NCI-H446 treated with DMSO at 0.1 percent for 48 hours (cell line): ENCODE measurements at regions not wholly inside any gene's neighbourhood (a gene's known extent, or its start where the extent isn't known, plus 50 kb on each side); places are given as distances from the start of the nearest gene placed in this dataset.
"Not testable (repeated sequence)": the region's sequence is repeated elsewhere in the genome, so short reads cannot be mapped to it uniquely, and the experiment has no call there.

Experiments
- DNase-seq: peaks from one replicate; lab custom pipeline; 2025; lab: John Stamatoyannopoulos, UW

DNA sequence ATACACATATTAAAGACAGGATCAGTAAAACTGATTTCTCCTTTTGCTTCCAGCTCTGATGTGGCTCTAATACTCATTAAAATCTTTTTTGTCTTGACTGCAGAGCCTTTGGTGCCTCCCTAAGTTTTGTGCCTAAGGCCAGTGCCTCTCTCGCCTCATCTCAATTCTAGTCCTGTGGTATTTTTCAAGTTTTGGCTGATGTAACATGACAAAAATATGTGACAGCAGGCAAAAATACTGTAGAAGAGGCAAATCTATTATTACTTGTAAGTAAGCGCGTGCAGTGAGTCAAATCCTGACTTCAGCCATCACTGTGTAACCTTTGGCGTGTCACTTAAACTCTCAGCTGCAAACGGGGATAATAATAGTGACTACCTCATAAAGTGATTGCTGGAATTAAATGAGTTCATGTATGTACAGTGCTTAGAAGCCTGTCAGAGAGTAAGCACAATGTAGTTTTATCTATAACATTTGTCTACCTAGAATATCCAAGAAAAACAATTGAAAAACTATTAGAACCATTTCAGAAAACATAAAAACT is 74.0 kb downstream of the MAB21L3 start:
- no peak for DNase-seq

DNA sequence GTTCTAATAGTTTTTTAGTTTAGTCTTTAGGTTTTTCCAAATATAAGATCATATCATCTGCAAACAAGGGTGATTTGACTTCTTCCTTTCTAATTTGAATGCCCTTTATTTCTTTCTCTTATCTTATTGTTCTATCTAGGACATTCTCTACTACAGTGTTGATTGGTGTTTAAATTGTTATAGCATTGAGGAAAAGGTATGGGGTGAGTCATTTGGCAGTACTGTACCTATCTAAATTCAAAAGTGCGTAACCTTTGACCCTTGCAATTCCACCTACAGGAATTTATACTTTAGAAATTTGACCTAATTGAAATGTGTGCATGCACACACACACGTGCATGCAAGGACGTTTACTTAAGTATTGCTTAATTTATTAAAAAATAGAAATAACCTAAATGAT is 78.3 kb downstream of the MAB21L3 start:
- no peak for DNase-seq

DNA sequence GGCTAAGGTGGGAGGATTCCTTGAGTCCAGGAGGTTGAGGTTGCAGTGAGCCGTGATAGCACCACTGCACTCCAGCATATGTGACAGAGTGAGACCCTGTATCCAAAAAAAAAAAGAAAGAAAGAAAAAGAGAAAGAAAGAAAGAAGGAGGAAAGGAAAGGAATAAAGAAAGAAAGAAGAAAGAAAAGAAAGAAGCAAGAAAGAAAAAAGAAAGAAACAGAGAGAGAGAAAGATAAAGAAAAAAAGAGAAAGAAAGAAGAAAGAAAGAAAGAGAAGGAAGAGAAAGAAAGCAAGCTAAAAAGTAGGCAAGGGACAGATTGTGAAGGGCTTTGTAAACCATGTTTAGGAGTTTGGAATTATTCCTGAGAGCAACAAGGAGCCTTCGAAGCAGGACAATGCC is 80.1 kb downstream of the MAB21L3 start:
- no peak for DNase-seq

DNA sequence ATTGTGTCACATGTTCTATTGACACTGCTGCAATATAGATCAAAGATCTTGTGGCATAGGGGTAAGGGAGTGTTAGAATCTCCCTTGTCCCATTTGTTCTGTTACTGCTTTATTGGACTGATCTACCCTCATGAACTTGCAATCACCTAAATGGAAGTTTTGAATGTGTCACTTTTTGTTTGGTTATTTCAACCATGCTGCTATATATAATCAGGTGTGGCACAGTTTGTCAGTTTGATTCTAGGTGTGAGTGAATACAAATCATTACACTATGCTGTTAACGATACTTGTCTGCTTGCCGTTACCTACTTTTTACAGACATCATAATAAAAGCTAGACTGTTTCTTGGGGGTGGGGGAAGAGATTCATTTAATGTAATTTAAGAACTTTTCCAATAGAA is 82.6 kb downstream of the MAB21L3 start:
- DNase-seq, result no peak

DNA sequence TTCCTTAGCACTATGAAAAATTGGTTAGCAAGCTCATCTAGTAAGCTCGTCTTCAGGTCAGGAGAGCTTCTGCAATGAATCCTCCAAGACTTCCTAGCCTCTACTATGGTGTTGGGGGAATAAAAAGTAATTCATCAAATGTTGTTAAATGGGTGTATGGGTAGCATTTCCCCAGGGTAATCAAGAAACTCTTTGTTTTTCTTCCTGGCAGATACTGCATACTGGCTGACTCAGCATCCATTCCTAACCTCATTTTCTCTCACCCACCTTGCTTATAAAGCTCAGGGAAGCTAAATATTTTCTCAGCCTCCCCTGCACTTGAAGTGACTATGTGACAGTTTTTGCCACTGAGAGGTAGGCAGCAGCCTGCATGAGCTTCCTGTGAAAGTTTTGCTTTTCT is 83.4 kb downstream of the MAB21L3 start:
- no peak for DNase-seq

DNA sequence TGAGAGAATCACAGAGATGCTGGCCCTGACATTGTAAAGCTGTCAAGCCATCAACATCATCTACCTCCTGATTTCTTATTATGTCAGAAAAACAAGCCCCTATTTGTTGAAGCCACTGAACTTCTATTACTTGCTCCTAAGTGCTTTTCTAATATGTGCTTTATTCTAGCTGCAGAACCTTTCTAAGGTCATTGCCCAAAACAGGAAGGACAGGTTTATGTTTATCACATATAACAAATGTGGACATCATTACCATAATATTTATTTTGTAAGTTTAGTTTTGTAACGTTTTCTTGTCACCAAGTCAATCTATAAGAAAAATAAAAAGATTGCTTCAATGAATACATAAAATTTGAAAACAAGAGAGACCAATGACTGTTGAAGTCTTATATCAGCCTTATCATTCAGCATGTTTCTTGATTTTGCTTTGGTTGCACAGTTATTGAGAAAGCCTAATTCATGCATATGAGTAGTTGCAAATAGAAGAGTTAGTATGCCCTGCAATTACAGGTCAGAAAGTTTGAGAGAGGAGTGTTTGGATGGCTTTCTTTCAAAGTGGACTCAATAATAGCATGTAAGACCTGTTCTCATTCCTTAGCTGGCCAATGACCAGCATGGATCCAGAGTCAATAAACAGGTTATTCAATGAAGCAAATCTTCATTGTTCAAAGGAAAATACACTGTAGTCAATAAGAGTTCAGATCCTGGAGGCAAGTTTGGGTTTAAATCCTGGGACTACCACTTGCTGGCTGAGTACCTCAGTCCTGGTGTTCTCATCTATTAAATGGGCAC is 84.1 kb downstream of the MAB21L3 start:
- no peak for DNase-seq

DNA sequence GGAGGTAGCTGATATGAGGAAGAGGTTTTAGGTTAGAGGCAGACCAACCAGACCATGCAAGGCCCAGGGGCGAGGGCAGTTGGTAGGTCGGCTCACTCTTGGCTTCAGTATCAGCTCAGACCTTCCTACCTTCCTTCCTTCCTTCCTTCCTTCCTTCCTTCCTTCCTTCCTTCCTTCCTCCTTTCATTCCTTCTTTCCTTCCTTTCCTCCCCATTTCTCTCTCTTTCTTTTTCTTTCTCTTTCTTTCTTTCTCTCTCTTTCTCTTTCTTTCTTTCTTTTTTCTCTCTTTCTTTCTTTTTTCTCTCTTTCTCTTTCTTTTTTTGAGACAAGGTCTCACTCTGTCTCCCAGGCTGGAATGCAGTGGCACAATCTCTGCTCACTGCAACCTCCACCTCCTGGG is 89.1 kb downstream of the MAB21L3 start:
- DNase-seq, result not testable (repeated sequence)

DNA sequence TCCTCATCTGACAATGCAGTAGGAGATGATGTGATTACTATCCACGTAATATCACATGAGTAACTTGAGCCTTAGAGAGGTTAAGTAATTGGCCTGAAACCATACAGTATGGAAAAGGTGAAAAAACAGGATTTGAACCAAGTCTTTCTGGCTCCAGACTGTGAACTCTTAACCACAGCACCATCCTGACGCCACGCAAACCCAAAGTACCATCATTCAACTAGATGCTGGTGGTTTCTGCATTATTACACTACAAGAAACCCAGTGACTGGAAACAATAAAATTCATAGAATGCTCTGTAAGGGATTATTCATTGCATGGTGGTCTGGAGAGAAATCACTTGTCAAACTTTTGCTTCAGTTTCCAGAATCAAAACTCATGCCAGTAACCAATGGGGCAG is 90.7 kb downstream of the MAB21L3 start:
- DNase-seq, result no peak

DNA sequence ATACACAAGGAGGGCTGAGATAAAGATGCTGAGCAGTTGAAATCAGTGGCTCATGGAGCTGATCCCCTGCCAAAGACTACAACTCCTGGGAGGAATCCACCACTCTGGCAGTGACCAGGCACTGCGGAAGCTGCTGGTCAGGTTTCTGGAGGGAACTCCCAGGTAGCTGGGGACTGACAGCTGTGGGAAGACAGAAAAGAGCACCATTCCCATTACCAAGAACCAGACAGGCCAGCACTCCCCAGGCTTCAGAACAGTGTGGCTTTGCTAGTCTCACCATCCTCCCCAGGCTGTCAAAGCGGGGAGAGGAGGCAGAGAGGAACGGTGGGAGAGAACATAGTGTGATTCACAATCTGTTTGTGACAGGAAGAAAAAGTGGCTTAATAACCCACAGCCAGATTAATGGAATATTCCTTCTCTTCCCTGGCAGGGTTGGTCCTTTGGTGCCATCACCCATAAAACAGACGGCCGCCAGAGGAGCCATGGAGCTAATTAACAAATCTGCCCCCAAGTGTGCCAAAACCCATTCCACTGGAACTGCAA is 92.1 kb downstream of the MAB21L3 start:
- DNase-seq, result peak; percentile 41

DNA sequence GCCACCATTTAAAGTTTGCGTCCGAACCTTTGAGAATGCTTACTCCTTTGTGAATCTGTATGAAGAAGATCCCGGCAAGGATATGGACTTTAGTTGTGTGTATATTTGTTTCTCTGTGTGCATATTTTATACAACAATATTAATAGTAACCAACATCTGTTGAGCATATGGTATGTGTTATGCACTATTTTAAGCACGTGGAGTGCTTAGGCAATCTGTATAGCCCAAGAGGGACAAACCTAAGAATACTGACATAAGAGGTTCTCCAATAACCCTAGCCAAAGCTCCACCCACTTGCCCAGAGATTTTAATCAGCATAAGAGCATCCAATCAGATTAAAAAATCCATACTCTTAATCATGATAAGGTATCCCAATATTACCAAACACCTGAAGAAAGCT is 92.7 kb downstream of the MAB21L3 start:
- no peak for DNase-seq

DNA sequence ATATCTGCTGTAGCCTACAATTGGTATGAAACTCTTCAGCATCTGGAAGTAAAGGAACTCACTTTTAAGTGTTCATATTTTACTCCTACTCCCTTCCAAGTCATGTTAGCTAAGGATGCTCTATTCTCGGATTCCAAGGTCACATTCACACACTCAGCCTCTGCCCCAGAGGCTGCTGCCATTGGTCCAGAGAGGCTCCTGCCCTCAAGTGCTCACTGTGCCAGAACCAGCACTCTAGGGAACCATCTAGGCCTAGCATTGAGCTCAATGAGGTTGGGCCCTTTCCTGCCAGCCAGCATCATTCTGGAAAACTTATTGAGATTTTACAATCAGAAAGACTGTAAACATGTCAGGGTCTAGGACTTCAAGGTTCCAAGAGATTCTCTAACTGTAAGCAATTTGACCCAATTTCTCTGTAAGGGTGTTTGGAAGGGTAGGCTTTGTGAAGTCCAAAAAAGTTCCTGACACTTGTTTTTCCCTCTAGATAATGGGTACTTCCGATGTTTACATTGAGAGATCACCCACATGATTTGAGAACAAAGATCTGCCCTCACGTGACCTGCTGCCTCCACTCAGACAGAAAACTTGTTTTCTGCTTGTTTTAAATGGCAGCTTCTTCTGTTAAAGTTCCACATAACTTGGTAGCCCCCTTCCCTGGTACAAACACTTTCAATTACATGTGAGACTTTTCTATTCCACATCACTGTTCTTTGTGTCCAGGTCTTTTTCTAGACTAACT is 94.9 kb downstream of the MAB21L3 start:
- no peak for DNase-seq

DNA sequence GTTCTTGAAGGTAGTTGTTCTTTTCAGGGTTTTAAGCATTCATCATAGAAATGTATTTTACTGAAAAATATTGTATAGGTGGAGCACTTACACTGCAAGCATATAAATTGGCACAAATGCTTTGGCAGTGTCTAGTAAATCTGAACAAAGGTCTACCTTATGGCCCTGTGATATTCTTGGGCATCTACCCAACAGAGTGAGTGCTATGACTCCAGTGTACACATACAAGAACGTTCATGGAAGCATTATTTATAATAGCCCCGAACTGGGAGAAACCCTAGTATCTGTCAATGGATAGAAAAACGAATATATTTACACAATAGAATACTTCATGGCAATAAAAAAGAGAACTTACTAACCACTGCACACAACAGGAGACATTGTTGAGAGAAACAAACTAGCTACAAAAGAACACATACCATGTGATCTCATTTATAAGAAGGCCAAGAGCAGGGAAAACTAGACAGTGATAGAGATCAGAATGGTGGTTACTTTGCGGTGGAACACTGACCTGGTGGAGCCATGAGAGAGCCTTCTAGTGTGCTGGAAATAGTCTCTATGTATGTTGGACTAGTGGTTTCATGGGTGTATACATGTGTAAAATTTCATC is 96.0 kb downstream of the MAB21L3 start:
- no peak for DNase-seq

DNA sequence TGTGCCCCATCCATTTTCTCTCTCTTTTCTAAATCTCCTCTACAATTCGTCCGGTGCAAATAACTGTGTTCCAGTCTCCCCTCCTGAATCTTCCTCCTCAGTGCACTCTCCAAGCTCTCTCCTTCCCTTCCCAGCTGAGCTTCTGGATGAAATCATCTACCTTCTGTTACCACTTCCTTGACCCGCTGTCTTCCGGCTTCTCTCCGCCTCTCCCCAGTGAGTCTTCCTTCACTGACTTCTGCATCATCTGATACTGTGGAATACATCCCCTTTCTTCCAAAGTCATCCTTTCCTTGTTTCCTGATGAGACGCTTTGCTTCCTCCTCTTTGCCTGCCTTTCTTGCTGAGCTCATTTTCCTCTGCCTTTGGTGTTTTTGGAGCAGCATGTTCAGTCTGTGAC is 96.9 kb downstream of the MAB21L3 start:
- no peak for DNase-seq

DNA sequence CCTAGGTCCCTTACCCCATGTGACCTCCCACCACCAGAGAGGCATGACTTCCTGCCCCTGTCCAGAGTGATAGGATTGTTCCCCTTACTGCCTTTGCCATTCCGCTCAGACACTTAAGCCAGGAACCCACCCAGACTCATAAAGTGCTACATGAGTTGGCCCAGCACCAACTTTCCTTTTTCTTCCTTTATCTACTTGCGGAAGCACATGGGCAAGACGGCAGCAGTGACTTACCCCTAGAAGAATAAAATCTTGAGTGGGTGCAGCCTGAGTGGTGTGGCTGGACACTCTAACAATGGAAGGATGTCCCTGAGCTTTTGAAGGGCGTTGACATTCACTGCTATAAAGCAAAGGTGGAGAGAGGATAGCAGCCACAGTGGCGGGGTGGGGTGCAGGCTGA is 100.1 kb downstream of the MAB21L3 start:
- no peak for DNase-seq

DNA sequence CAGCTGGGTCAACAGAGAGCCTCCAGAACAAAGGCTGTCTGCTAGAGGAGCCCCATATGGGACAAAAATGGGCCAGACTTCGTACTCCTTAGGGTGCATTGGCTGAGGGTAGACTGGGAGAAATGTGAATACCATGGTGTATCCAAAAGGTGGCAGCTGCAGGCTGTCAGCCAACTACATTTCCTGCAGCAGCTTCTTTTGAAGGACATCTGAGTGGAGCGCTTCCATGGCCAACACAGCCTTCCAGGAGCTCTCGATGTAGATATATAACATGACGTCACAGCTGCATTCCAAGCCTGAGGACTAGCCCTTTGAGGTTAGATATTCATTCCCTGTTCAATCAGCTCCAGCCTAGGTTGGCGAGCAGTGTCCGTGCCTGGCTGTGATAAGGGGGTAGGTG is 107.7 kb downstream of the MAB21L3 start:
- no peak for DNase-seq

DNA sequence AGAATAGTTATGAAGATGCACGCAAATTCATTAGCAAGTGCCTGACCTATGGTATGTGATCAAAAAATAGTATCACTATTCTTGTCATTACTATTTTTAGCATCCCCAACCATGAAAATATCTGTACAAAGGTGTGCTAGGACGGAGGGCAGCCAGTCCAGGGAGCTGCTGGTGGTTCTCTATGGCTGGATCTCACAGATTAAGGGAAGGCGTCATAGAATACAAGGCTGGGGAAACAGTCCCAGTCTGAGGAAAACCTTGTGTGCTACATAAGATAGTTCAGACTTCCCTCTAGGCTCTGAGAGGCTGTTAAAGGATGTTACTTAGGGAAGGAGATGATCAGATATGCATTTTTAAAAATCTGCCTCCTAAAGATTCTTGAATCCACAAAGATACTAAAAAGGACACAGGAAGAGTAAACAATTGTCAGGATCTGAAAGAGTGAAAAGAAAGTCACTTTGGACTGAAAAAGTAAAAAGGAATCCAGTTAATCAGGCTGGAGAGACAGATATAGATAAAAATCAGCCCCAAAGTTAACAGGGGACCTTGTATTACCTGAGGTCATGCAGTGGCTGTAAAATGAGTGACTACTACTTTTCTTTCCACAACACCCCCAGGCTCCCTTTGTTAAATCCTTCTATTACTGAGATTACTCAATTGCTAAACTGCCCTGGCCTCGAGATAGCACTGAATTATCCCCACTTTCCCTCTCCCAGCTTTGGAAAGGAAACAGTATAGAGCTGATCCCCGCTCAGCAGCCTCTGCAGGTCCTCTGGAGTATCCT is 108.6 kb downstream of the MAB21L3 start:
- no peak for DNase-seq

DNA sequence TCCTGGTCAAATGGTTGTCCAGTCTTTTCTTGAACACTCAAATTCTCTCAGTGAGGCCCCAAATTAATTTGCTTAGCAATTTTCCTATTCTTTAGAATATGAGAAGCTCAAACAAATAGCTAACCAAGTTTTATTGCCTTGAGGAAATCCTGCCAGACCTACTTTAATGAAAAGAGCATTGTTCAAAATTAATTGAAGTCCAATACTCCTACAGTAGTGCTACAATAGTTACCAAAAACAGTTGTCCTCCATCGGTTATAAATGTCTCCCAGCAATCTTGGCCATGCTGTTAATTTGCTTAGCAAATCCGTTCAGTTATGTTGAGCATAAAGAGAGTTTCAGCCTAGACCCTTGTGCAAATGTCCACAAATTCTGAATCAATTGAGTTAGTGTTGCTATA is 112.9 kb downstream of the MAB21L3 start:
- no peak for DNase-seq

DNA sequence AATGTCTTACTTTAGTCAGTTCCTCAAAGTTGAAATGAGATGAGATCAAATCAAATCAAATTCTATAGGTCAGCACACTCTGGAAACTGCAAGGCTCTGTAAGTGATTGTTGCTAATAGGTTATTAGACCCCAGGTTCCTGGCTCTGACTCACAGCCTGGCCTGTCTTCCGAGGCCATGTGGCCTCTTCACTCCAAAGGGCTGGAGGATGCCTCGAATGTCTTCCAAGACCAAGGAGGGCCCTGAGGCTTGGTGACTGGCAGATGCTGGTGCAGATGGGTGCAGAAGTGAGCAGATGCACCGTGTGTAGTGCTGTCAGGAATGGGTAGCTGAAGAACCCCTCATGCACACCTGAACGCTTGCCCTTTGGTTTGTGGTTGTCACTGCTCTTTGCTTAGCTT is 113.4 kb downstream of the MAB21L3 start:
- DNase-seq, result no peak

DNA sequence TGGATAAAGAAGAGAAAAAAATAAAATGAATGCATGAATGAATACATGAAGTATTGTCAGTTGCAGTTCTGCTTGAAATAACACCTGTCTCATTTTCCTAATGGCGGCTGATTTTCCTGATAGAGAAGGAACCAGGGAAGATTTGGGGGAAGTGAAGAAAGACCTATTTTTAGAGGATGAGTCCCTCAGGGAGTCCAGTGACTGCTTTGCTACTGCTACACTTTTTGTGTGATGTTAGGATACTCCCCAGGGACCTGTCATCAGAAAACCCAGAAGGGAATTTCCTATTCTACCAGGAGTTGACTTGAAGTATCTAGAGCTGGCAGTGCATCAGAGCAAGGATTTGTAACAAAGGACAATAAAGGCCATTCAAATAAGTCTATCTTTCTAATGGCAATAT is 114.8 kb downstream of the MAB21L3 start:
- DNase-seq, result no peak

DNA sequence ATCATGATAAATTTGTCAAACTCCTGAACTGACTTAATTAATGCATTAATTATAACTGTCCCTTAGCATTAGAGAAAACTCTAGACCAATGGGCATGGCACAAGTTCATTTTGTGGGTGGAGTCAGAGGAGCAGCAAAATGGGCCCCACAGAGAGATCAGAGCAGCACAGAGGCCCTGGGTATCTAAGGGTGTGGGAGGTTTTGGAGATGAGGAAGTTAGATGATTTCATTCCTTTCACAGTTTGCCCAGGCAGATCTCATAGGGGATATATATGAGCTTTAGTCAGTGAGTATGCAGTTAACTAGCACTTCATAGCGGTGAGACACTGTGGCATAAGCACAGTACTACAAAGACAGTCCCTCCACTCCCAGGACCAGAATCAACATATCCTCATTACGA is 117.3 kb downstream of the MAB21L3 start:
- DNase-seq, result no peak

DNA sequence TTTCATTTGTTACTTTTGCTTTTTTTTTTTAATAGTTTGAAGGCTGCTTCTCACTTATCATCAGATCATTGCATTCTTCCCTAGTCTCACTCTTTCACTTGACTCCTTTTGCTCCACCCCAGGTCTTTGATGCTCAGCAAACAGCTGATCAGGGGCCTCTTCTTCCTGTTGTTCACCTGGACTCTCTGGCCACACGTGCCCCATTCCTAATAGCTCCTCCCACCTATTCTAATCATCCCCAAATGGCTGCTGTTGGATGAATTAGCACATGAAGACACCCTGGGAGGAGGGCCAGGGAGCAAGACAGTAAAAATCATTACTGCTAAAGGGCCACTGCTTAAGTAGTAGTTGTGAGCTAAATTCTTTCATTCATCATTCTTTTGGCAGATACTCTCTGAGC is 119.5 kb downstream of the MAB21L3 start:
- no peak for DNase-seq

DNA sequence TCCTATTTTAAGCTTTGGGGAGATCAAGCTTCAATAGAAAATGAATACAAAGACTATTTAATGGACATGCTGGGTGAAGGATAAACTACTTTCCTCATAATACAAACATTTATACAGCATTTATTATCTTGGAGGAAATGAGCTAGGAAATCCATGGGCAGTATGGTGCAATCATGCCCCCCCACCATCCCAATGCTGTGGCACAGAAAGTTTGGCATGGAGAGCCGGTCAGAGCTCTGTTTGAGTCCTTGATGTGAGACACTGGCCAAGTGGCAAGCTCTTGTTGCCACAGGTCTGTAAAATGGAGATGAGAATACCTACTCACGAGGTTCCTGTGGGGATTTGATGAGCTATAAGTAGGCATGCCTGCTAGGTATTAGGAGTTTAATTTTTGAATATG is 120.6 kb downstream of the MAB21L3 start:
- no peak for DNase-seq
